H9 (cell line): ENCODE measurements at regions not wholly inside any gene's neighbourhood (a gene's known extent, or its start where the extent isn't known, plus 50 kb on each side); places are given as distances from the start of the nearest gene placed in this dataset.

ENCODE experiments used
- DNase-seq: peaks from one replicate; pipeline ENCODE4 v3.0.0-alpha.2; 2017
- H2AFZ ChIP-seq: one replicate; pipeline ENCODE4 v1.6.1; 2013; ENCODE audit warnings: mild to moderate bottlenecking, low read length, control low read depth, moderate library complexity
- H2AK5ac ChIP-seq: 2 replicates; pipeline ENCODE4 v1.6.1; 2013; ENCODE audit warnings: low read length, control low read depth, mixed read lengths; ENCODE audit not compliant: insufficient read length
- H2BK120ac ChIP-seq: one replicate; pipeline ENCODE4 v1.6.1; 2013; ENCODE audit warnings: low read depth, mild to moderate bottlenecking, low read length, control low read depth, inconsistent platforms; ENCODE audit not compliant: poor library complexity, severe bottlenecking
- H2BK12ac ChIP-seq: 2 replicates; pipeline ENCODE4 v1.6.1; 2013; ENCODE audit warnings: low read length, control low read depth, mixed read lengths, low read depth; ENCODE audit not compliant: insufficient read length
- H2BK15ac ChIP-seq: 2 replicates; pipeline ENCODE4 v1.6.1; 2013; ENCODE audit warnings: low read depth, low read length, control low read depth
- H2BK20ac ChIP-seq: one replicate; pipeline ENCODE4 v1.6.1; 2013; ENCODE audit warnings: low read depth, mild to moderate bottlenecking, low read length, control low read depth, inconsistent platforms; ENCODE audit not compliant: poor library complexity, severe bottlenecking
- H2BK5ac ChIP-seq: 2 replicates; pipeline ENCODE4 v1.6.1; 2013; ENCODE audit warnings: low read length, control low read depth, mixed read lengths; ENCODE audit not compliant: insufficient read length
- H3K14ac ChIP-seq: 2 replicates; pipeline ENCODE4 v1.6.1; 2013; ENCODE audit warnings: low read length, control low read depth; ENCODE audit not compliant: insufficient read depth
- H3K18ac ChIP-seq: 2 replicates; pipeline ENCODE4 v1.6.1; 2013; ENCODE audit warnings: low read depth, mild to moderate bottlenecking, mixed read lengths, low read length, control low read depth; ENCODE audit not compliant: insufficient read length
- H3K23ac ChIP-seq: 2 replicates; pipeline ENCODE4 v1.6.1; 2013; ENCODE audit warnings: low read length, control low read depth, mixed read lengths, low read depth; ENCODE audit not compliant: insufficient read length
- H3K23me2 ChIP-seq: 2 replicates; pipeline ENCODE4 v1.6.1; 2013; ENCODE audit warnings: low read depth, mild to moderate bottlenecking, mixed read lengths, low read length, control low read depth; ENCODE audit not compliant: insufficient read length, poor library complexity, severe bottlenecking
- H3K27ac ChIP-seq: 2 replicates; pipeline ENCODE4 v1.5.1; 2013; ENCODE audit warnings: low read length, control low read depth, mixed read lengths, low read depth; ENCODE audit not compliant: insufficient read length
- H3K27me3 ChIP-seq: 2 replicates; pipeline ENCODE4 v1.6.1; 2013; ENCODE audit warnings: low read length, control low read depth, inconsistent platforms; ENCODE audit not compliant: insufficient read depth
- H3K4ac ChIP-seq: 2 replicates; pipeline ENCODE4 v1.6.1; 2013; ENCODE audit warnings: low read depth, mild to moderate bottlenecking, control low read depth, inconsistent platforms, low read length, moderate library complexity
- H3K4me1 ChIP-seq: 2 replicates; pipeline ENCODE4 v1.6.1; 2013; ENCODE audit warnings: low read length, control low read depth, inconsistent platforms; ENCODE audit not compliant: insufficient read depth
- H3K4me2 ChIP-seq: 2 replicates; pipeline ENCODE4 v1.6.1; 2013; ENCODE audit warnings: low read length, control low read depth, mixed read lengths; ENCODE audit not compliant: insufficient read length, insufficient read depth
- H3K56ac ChIP-seq: 2 replicates; pipeline ENCODE4 v1.6.1; 2013; ENCODE audit warnings: low read depth, mild to moderate bottlenecking, mixed read lengths, low read length, control low read depth; ENCODE audit not compliant: insufficient read length
- H3K79me1 ChIP-seq: 2 replicates; pipeline ENCODE4 v1.6.1; 2013; ENCODE audit warnings: low read depth, mild to moderate bottlenecking, moderate library complexity, low read length, control low read depth, inconsistent platforms; ENCODE audit not compliant: insufficient read depth, poor library complexity, severe bottlenecking
- H3K79me2 ChIP-seq: 2 replicates; pipeline ENCODE4 v1.6.1; 2013; ENCODE audit warnings: low read length, control low read depth, inconsistent platforms; ENCODE audit not compliant: insufficient read depth
- H3K9ac ChIP-seq: 2 replicates; pipeline ENCODE4 v1.6.1; 2013; ENCODE audit warnings: low read length, control low read depth, mixed read lengths; ENCODE audit not compliant: insufficient read length; ENCODE audit errors: extremely low read depth
- H3K9me3 ChIP-seq: one replicate; pipeline ENCODE4 v1.6.1; 2013; ENCODE audit warnings: low read depth, low read length, inconsistent platforms; ENCODE audit not compliant: control insufficient read depth
- H3T11ph ChIP-seq: one replicate; pipeline ENCODE4 v1.6.1; 2013; ENCODE audit warnings: mild to moderate bottlenecking, low read length, control low read depth, inconsistent platforms
- H4K20me1 ChIP-seq: one replicate; pipeline ENCODE4 v1.6.1; 2013; ENCODE audit not compliant: control insufficient read depth, insufficient read length, insufficient read depth
- H4K5ac ChIP-seq: 2 replicates; pipeline ENCODE4 v1.6.1; 2013; ENCODE audit warnings: low read depth, mild to moderate bottlenecking, mixed read lengths, low read length, control low read depth; ENCODE audit not compliant: insufficient read length
- H4K8ac ChIP-seq: replicated peaks from 2 replicates; pipeline ENCODE4 v1.6.1; 2013; ENCODE audit warnings: low read length, control low read depth, mixed read lengths, low read depth; ENCODE audit not compliant: insufficient read length
- H4K91ac ChIP-seq: 2 replicates; pipeline ENCODE4 v1.6.1; 2013; ENCODE audit warnings: low read depth, mild to moderate bottlenecking, moderate library complexity, mixed read lengths, low read length, control low read depth; ENCODE audit not compliant: insufficient read length
- H3K27ac Mint-ChIP-seq, 3 experiments: 2 replicates in 2 of 3; 3 replicates in 1 of 3; pipeline ENCODE4 v1.8.0; 2020 to 2021; ENCODE audit warnings: mixed read lengths in 3 of 3, mild to moderate bottlenecking in 1 of 3, moderate library complexity in 1 of 3
- H3K27me3 Mint-ChIP-seq: 2 replicates; pipeline ENCODE4 v1.8.0; 2021; ENCODE audit warnings: low read depth, mild to moderate bottlenecking, moderate library complexity, mixed read lengths
- H3K36me3 Mint-ChIP-seq, 3 experiments: 2 replicates in 2 of 3; 3 replicates in 1 of 3; pipeline ENCODE4 v1.8.0; 2020 to 2021; ENCODE audit warnings: low read depth in 3 of 3, mixed read lengths in 3 of 3; ENCODE audit not compliant: insufficient read depth in 1 of 3
- H3K4me1 Mint-ChIP-seq, 2 experiments: 2 replicates each; pipeline ENCODE4 v1.8.0; 2020; ENCODE audit warnings: mixed read lengths in 2 of 2
- H3K4me3 Mint-ChIP-seq, 2 experiments: 2 replicates in 1 of 2; 3 replicates in 1 of 2; pipeline ENCODE4 v1.8.0; 2020 to 2021; ENCODE audit warnings: mild to moderate bottlenecking in 2 of 2, mixed read lengths in 2 of 2, moderate library complexity in 1 of 2
- H3K9me3 Mint-ChIP-seq, 2 experiments: 2 replicates in 1 of 2; 3 replicates in 1 of 2; pipeline ENCODE4 v1.8.0; 2020; ENCODE audit warnings: mild to moderate bottlenecking in 2 of 2, mixed read lengths in 2 of 2, moderate library complexity in 1 of 2
- WGBS: extraction: QIAGEN DNeasy Blood & Tissue Kit; methylation state at CpG from one replicate; pipeline ENCODE4 v1.1.7; 2013; ENCODE audit warnings: missing lambda C conversion rate, low lambda C conversion rate, mixed read lengths; ENCODE audit not compliant: insufficient read length; ENCODE audit errors: extremely low coverage; 5-methylcytosine and 5-hydroxymethylcytosine counted together
- TF ChIP-seq, protein P1 (sequence below): fragments of 200-600 bp; sonication (generic); conservative IDR thresholded peaks from 3 replicates; pipeline ENCODE4 v1.8.0; 2021; ENCODE audit warnings: antibody characterized with exemption, mild to moderate bottlenecking

DNA sequence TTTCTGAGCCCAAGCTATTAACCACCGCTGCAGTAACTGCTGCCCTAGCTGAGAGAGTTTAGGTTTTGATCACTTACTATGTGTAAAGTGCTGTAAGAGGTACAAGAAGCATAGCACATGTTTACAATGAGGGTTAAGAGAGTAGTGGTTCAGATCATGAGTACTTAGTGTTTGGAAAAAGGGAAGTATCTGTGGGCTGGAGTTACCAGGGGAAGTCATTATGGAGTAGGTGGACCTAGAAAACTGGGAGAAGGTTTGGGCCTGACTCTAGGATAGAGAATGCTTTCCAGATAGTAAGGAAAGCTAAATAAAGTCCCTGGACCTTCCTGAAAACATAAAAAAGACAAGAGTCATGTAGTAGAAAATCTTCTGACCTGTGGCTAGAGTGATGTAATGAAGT lies 149.6 kb upstream of the PLXNA2 start:
- Histone ChIP-seq H4K8ac (no peak overlapping the region), H2BK12ac (no peak overlapping the region), H2BK20ac (no peak overlapping the region), H3K23ac (no peak overlapping the region), H3K27ac (no peak overlapping the region), H2AK5ac (no peak overlapping the region), H2BK120ac (no peak overlapping the region), H4K5ac (no peak overlapping the region), H3K79me1 (no peaks in the 10 kb centered on the region), H4K91ac (no peak overlapping the region), H3K23me2 (no peaks in the 10 kb centered on the region), H3K56ac (no peak overlapping the region), H3K18ac (no peak overlapping the region), H3K14ac (no peak overlapping the region), H3K79me2 (no peaks in the 10 kb centered on the region), H2BK5ac (no peak overlapping the region), H3K9ac (no peak overlapping the region), H3T11ph (no peak overlapping the region), H3K4ac (no peak overlapping the region), H4K20me1 (no peaks in the 10 kb centered on the region), H3K9me3 (no peaks in the 10 kb centered on the region), H3K4me1 (no peaks in the 10 kb centered on the region), H2BK15ac (no peak overlapping the region), H2AFZ (no peak overlapping the region), H3K27me3 (no peaks in the 10 kb centered on the region), H3K4me2 (no peak overlapping the region)
- H3K36me3 Mint-ChIP-seq: no peaks in the 10 kb centered on the region; a peak in 1 of 7 replicates
- H3K4me3 Mint-ChIP-seq: no peak overlapping the region
- TF ChIP-seq, protein P1, sequence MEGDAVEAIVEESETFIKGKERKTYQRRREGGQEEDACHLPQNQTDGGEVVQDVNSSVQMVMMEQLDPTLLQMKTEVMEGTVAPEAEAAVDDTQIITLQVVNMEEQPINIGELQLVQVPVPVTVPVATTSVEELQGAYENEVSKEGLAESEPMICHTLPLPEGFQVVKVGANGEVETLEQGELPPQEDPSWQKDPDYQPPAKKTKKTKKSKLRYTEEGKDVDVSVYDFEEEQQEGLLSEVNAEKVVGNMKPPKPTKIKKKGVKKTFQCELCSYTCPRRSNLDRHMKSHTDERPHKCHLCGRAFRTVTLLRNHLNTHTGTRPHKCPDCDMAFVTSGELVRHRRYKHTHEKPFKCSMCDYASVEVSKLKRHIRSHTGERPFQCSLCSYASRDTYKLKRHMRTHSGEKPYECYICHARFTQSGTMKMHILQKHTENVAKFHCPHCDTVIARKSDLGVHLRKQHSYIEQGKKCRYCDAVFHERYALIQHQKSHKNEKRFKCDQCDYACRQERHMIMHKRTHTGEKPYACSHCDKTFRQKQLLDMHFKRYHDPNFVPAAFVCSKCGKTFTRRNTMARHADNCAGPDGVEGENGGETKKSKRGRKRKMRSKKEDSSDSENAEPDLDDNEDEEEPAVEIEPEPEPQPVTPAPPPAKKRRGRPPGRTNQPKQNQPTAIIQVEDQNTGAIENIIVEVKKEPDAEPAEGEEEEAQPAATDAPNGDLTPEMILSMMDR: no peak
- H3K27ac Mint-ChIP-seq: no peak overlapping the region
- 0 out of 5 replicates have a peak, but pooled peaks cover 0 to under 1% of the 10 kb centered on the region in 2 experiments for H3K9me3 Mint-ChIP-seq
- H3K4me1 Mint-ChIP-seq: no peaks in the 10 kb centered on the region
- H3K27me3 Mint-ChIP-seq: no peaks in the 10 kb centered on the region; the same call in 1 of the 2 replicates
- no peak for DNase-seq
- no CpG with 5 or more reads among the region's 1 CpG for WGBS
